Suprapubic skin (tissue), 4 donors: ENCODE measurements at regions not wholly inside any gene's neighbourhood (a gene's known extent, or its start where the extent isn't known, plus 50 kb on each side); places are given as distances from the start of the nearest gene placed in this dataset.
"Not testable (repeated sequence)": the region's sequence is repeated elsewhere in the genome, so short reads cannot be mapped to it uniquely, and the experiment has no call there.

Source experiments
- DNase-seq, 2 donors: peaks; one replicate each; pipeline ENCODE4 v3.0.0-alpha.2; 2019; ENCODE audit warnings: low spot score in 2 of 2
- H3K27ac ChIP-seq: fragments of 200-600 bp; sonication (generic); one replicate; pipeline ENCODE4 v1.5.1; 2019
- H3K27me3 ChIP-seq: fragments of 200-600 bp; sonication (generic); one replicate; pipeline ENCODE4 v1.5.1; 2019
- H3K36me3 ChIP-seq: fragments of 200-600 bp; sonication (generic); one replicate; pipeline ENCODE4 v1.5.1; 2019
- H3K4me1 ChIP-seq: fragments of 200-600 bp; sonication (generic); one replicate; pipeline ENCODE4 v1.5.1; 2019
- H3K4me3 ChIP-seq: fragments of 200-600 bp; sonication (generic); one replicate; pipeline ENCODE4 v1.5.1; 2019; ENCODE audit warnings: mild to moderate bottlenecking
- H3K9me3 ChIP-seq: fragments of 200-600 bp; sonication (generic); one replicate; pipeline ENCODE4 v1.5.1; 2019
- CTCF ChIP-seq, 2 donors: fragments of 200-600 bp in 1 of 2; fragments of 450-650 bp in 1 of 2; sonication (generic) in 1 of 2; IDR thresholded peaks; one replicate each; pipeline ENCODE4 v1.5.1; 2016 to 2019; ENCODE audit warnings: antibody characterized with exemption in 2 of 2, mild to moderate bottlenecking in 1 of 2, moderate library complexity in 1 of 2
- EP300 ChIP-seq: sonication (generic); formaldehyde crosslinking; IDR thresholded peaks from one replicate; pipeline ENCODE4 v1.6.1; 2017; ENCODE audit warnings: antibody characterized with exemption
- POLR2A ChIP-seq, 2 donors: fragments of 450-650 bp; IDR thresholded peaks; one replicate each; pipeline ENCODE4 v1.6.1; 2017; ENCODE audit warnings: antibody characterized with exemption in 2 of 2, mild to moderate bottlenecking in 2 of 2, moderate library complexity in 2 of 2
- POLR2AphosphoS5 ChIP-seq, 3 donors: sonication (generic); formaldehyde crosslinking; IDR thresholded peaks; one replicate each; pipeline ENCODE4 v1.6.1; 2017; ENCODE audit warnings: antibody characterized with exemption in 3 of 3
- WGBS: methylation state at CpG from one replicate; pipeline ENCODE4 v1.1.5; 2018; 5-methylcytosine and 5-hydroxymethylcytosine counted together

GRCh38 chr1:189125694-189126093, 1352.0 kb downstream of the BRINP3 start:
- 57% methylated on average over 2 of the region's 2 CpGs for WGBS
- Histone ChIP-seq H3K36me3 (no peaks in the 10 kb centered on the region), H3K27ac (no peak overlapping the region), H3K27me3 (no peaks in the 10 kb centered on the region), H3K9me3 (peaks cover 7% of the 10 kb centered on the region), H3K4me1 (no peaks in the 10 kb centered on the region), H3K4me3 (no peak overlapping the region)
- no peak for DNase-seq
- TF ChIP-seq POLR2AphosphoS5 (IDR thresholded peaks at IDR 0.05) (no peak), EP300 (no peak), POLR2A (IDR thresholded peaks at IDR 0.05) (no peak), CTCF (IDR thresholded peaks at IDR 0.05) (no peak)

GRCh38 chr1:189131576-189131975, 1346.1 kb downstream of the BRINP3 start:
- no peak overlapping the region for H3K4me3 ChIP-seq
- no peaks in the 10 kb centered on the region for H3K4me1 ChIP-seq
- DNase-seq, result no peak
- no peaks in the 10 kb centered on the region for H3K9me3 ChIP-seq
- WGBS, result 82% methylated on average over 3 of the region's 3 CpGs
- TF ChIP-seq EP300 (no peak), POLR2AphosphoS5 (IDR thresholded peaks at IDR 0.05) (no peak), CTCF (IDR thresholded peaks at IDR 0.05) (no peak), POLR2A (IDR thresholded peaks at IDR 0.05) (no peak)
- no peak overlapping the region for H3K27ac ChIP-seq
- no peaks in the 10 kb centered on the region for H3K36me3 ChIP-seq
- no peaks in the 10 kb centered on the region for H3K27me3 ChIP-seq

- not testable (repeated sequence) for H3K9me3 ChIP-seq, H3K27ac ChIP-seq, H3K36me3 ChIP-seq, DNase-seq, H3K4me3 ChIP-seq, H3K27me3 ChIP-seq, H3K4me1 ChIP-seq
- WGBS, result 96% methylated on average over 3 of the region's 29 CpGs
Measured at GRCh38 chr1:189139748-189140147, 1337.9 kb downstream of the BRINP3 start.

- H3K27me3 ChIP-seq, result no peaks in the 10 kb centered on the region
- H3K9me3 ChIP-seq, result no peaks in the 10 kb centered on the region
- TF ChIP-seq POLR2A (IDR thresholded peaks at IDR 0.05) (no peak), POLR2AphosphoS5 (IDR thresholded peaks at IDR 0.05) (no peak), CTCF (IDR thresholded peaks at IDR 0.05) (no peak), EP300 (no peak)
- no peaks in the 10 kb centered on the region for H3K4me1 ChIP-seq
- no peak overlapping the region for H3K4me3 ChIP-seq
- no peak overlapping the region for H3K27ac ChIP-seq
- WGBS, result 75% methylated on average over 1 of the region's 2 CpGs
- DNase-seq, result no peak
- H3K36me3 ChIP-seq, result no peaks in the 10 kb centered on the region
Measured at GRCh38 chr1:189141056-189141455, 1336.6 kb downstream of the BRINP3 start.

- Histone ChIP-seq H3K27me3 (no peaks in the 10 kb centered on the region), H3K27ac (no peak overlapping the region), H3K9me3 (no peaks in the 10 kb centered on the region), H3K4me3 (no peak overlapping the region), H3K4me1 (no peaks in the 10 kb centered on the region), H3K36me3 (no peaks in the 10 kb centered on the region)
- WGBS, result 89% methylated on average over 21 of the region's 21 CpGs
- no peak for DNase-seq
- no peak for TF ChIP-seq POLR2AphosphoS5 (IDR thresholded peaks at IDR 0.05)
- TF ChIP-seq POLR2A (IDR thresholded peaks at IDR 0.05), result no peak
- no peak for TF ChIP-seq CTCF (IDR thresholded peaks at IDR 0.05)
- no peak for TF ChIP-seq EP300
Measured at GRCh38 chr1:189149547-189150375, 1327.9 kb downstream of the BRINP3 start.
